NCI-H1417 treated with DMSO at 0.1 percent for 48 hours (cell line): ENCODE measurements at regions not wholly inside any gene's neighbourhood (a gene's known extent, or its start where the extent isn't known, plus 50 kb on each side); places are given as distances from the start of the nearest gene placed in this dataset.
"Not testable (repeated sequence)": the region's sequence is repeated elsewhere in the genome, so short reads cannot be mapped to it uniquely, and the experiment has no call there.

Experiments
- DNase-seq: peaks from one replicate; lab custom pipeline; 2025; lab: John Stamatoyannopoulos, UW

GRCh38 chr5:102617191-102618187 lies 118.7 kb upstream of the SLCO6A1 start:
- no peak for DNase-seq

GRCh38 chr5:102622262-102622661 lies 123.5 kb upstream of the SLCO6A1 start:
- DNase-seq, result no peak

- DNase-seq, result no peak
Measured at GRCh38 chr5:102623329-102624065, 124.7 kb upstream of the SLCO6A1 start.

GRCh38 chr5:102624405-102624804 lies 125.6 kb upstream of the SLCO6A1 start:
- DNase-seq, result no peak

GRCh38 chr5:102625468-102625867 lies 126.7 kb upstream of the SLCO6A1 start:
- no peak for DNase-seq

- no peak for DNase-seq
Measured at GRCh38 chr5:102625928-102626327, 127.1 kb upstream of the SLCO6A1 start.

- no peak for DNase-seq
Measured at GRCh38 chr5:102627315-102627714, 127.8 kb upstream of the PAM start.

- no peak for DNase-seq
Measured at GRCh38 chr5:102628441-102629175, 126.5 kb upstream of the PAM start.

- no peak for DNase-seq
Measured at GRCh38 chr5:102629827-102630605, 125.1 kb upstream of the PAM start.

- not testable (repeated sequence) for DNase-seq
Measured at GRCh38 chr5:102635399-102635798, 119.7 kb upstream of the PAM start.

- DNase-seq, result no peak
Measured at GRCh38 chr5:102638316-102638715, 116.8 kb upstream of the PAM start.

GRCh38 chr5:102638912-102639652 lies 116.0 kb upstream of the PAM start:
- DNase-seq, result no peak

GRCh38 chr5:102649731-102650130 lies 105.4 kb upstream of the PAM start:
- no peak for DNase-seq

GRCh38 chr5:102651466-102651865 lies 103.6 kb upstream of the PAM start:
- DNase-seq, result no peak

GRCh38 chr5:102654559-102655349 lies 100.4 kb upstream of the PAM start:
- DNase-seq, result no peak

GRCh38 chr5:102659151-102659550 lies 96.0 kb upstream of the PAM start:
- DNase-seq, result no peak

- DNase-seq, result no peak
Measured at GRCh38 chr5:102660111-102660510, 95.0 kb upstream of the PAM start.

- DNase-seq, result no peak
Measured at GRCh38 chr5:102663749-102664530, 91.2 kb upstream of the PAM start.
